PC-9 (cell line): ENCODE measurements at regions not wholly inside any gene's neighbourhood (a gene's known extent, or its start where the extent isn't known, plus 50 kb on each side); places are given as distances from the start of the nearest gene placed in this dataset.

Source experiments
- BruUV-seq: library from RNA; stranded (reverse); fragments of 400-500 nt; replicated peaks from 2 replicates; lab custom pipeline; 2021; lab: Mats Ljungman, UMichigan
- CTCF ChIA-PET: fragments of 300-600 bp; sonication (Branson Sonifier 250); formaldehyde crosslinking; loops from one replicate; lab custom pipeline; 2022; ENCODE audit warnings: antibody characterized with exemption; lab: Charles Lee
- POLR2A ChIA-PET: fragments of 300-600 bp; sonication (Branson Sonifier 250); formaldehyde crosslinking; loops from one replicate; lab custom pipeline; 2022; ENCODE audit warnings: antibody characterized with exemption; ENCODE audit not compliant: unreplicated experiment; lab: Charles Lee
- DNase-seq, 2 experiments: peaks; one replicate each; pipeline versions ENCODE4 v3.0.0 to v3.0.0-alpha.2; 2015 to 2022; ENCODE audit warnings: mixed read lengths in 1 of 2
- H2AFZ ChIP-seq: fragments of 200-600 bp; sonication (generic); 2 replicates; pipeline ENCODE4 v1.8.1; 2017; ENCODE audit warnings: antibody characterized with exemption
- H3F3A ChIP-seq: fragments of 200-600 bp; sonication (generic); 2 replicates; pipeline ENCODE4 v1.8.1; 2017; ENCODE audit warnings: antibody characterized with exemption, mild to moderate bottlenecking, low read depth; ENCODE audit not compliant: insufficient read depth
- H3K27ac ChIP-seq: fragments of 200-600 bp; sonication (generic); 2 replicates; pipeline ENCODE4 v1.6.1; 2016; ENCODE audit warnings: mixed run types
- H3K27me3 ChIP-seq: fragments of 200-600 bp; sonication (generic); 2 replicates; pipeline ENCODE4 v1.6.1; 2016; ENCODE audit warnings: low read depth, mixed run types; ENCODE audit not compliant: insufficient read depth
- H3K36me3 ChIP-seq: fragments of 200-600 bp; sonication (generic); 2 replicates; pipeline ENCODE4 v1.6.1; 2016; ENCODE audit warnings: low read depth, mixed run types
- H3K4me1 ChIP-seq: fragments of 200-600 bp; sonication (generic); replicated peaks from 2 replicates; pipeline ENCODE4 v1.6.1; 2016; ENCODE audit warnings: mixed run types; ENCODE audit not compliant: insufficient read depth
- H3K4me2 ChIP-seq: fragments of 200-600 bp; sonication (generic); 2 replicates; pipeline ENCODE4 v1.6.1; 2017; ENCODE audit warnings: mixed run types
- H3K4me3 ChIP-seq: fragments of 200-600 bp; sonication (generic); 2 replicates; pipeline ENCODE4 v1.6.1; 2016; ENCODE audit warnings: mixed run types
- H3K79me2 ChIP-seq: fragments of 200-600 bp; sonication (generic); 2 replicates; pipeline ENCODE4 v1.6.1; 2017; ENCODE audit warnings: low read depth, mixed run types
- H3K9me2 ChIP-seq: fragments of 200-600 bp; sonication (generic); 2 replicates; pipeline ENCODE4 v1.8.1; 2017; ENCODE audit warnings: mild to moderate bottlenecking; ENCODE audit not compliant: insufficient read depth
- H3K9me3 ChIP-seq: fragments of 200-600 bp; sonication (generic); 2 replicates; pipeline ENCODE4 v1.8.1; 2016; ENCODE audit warnings: low read depth; ENCODE audit not compliant: insufficient read depth
- H4K20me1 ChIP-seq: fragments of 200-600 bp; sonication (generic); 2 replicates; pipeline ENCODE4 v1.8.1; 2017; ENCODE audit not compliant: insufficient read depth
- EZH2 ChIP-seq: fragments of 200-600 bp; sonication (generic); IDR thresholded peaks from 2 replicates; pipeline ENCODE4 v1.8.0; 2017; ENCODE audit warnings: antibody characterized with exemption, low read depth
- intact Hi-C: fragments of 100-400 bp; cut with micrococcal nuclease; formaldehyde crosslinking; loops from one replicate; pipeline ENCODE4 v1.10.0; 2022; ENCODE audit not compliant: unreplicated experiment
- TF ChIP-seq, protein P1 (sequence below): fragments of 200-600 bp; sonication (generic); conservative IDR thresholded peaks from 2 replicates; pipeline ENCODE4 v1.6.1; 2017; ENCODE audit warnings: mixed run types, antibody characterized with exemption, mild to moderate bottlenecking, moderate library complexity

GRCh38 chr14:28141662-28142061, 624.9 kb upstream of the FOXG1 start:
- no peaks in the 10 kb centered on the region for H3K9me2 ChIP-seq
- no peaks in the 10 kb centered on the region for H3K27me3 ChIP-seq
- H2AFZ ChIP-seq: no peak overlapping the region
- H3K27ac ChIP-seq: no peak overlapping the region
- no TSS peak for BruUV-seq
- no peak overlapping the region for H3K4me2 ChIP-seq
- H3K4me1 ChIP-seq: no peaks in the 10 kb centered on the region
- TF ChIP-seq, protein P1, sequence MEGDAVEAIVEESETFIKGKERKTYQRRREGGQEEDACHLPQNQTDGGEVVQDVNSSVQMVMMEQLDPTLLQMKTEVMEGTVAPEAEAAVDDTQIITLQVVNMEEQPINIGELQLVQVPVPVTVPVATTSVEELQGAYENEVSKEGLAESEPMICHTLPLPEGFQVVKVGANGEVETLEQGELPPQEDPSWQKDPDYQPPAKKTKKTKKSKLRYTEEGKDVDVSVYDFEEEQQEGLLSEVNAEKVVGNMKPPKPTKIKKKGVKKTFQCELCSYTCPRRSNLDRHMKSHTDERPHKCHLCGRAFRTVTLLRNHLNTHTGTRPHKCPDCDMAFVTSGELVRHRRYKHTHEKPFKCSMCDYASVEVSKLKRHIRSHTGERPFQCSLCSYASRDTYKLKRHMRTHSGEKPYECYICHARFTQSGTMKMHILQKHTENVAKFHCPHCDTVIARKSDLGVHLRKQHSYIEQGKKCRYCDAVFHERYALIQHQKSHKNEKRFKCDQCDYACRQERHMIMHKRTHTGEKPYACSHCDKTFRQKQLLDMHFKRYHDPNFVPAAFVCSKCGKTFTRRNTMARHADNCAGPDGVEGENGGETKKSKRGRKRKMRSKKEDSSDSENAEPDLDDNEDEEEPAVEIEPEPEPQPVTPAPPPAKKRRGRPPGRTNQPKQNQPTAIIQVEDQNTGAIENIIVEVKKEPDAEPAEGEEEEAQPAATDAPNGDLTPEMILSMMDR: no peak
- no peak for TF ChIP-seq EZH2
- H3K79me2 ChIP-seq: no peaks in the 10 kb centered on the region
- no peak overlapping the region for H3K4me3 ChIP-seq
- CTCF ChIA-PET: no interaction called here
- no peaks in the 10 kb centered on the region for H4K20me1 ChIP-seq
- intact Hi-C loops: no loop called here
- no peaks in the 10 kb centered on the region for H3F3A ChIP-seq
- no peaks in the 10 kb centered on the region for H3K36me3 ChIP-seq
- POLR2A ChIA-PET: no interaction called here
- DNase-seq: no peak
- H3K9me3 ChIP-seq: no peaks in the 10 kb centered on the region

DNA sequence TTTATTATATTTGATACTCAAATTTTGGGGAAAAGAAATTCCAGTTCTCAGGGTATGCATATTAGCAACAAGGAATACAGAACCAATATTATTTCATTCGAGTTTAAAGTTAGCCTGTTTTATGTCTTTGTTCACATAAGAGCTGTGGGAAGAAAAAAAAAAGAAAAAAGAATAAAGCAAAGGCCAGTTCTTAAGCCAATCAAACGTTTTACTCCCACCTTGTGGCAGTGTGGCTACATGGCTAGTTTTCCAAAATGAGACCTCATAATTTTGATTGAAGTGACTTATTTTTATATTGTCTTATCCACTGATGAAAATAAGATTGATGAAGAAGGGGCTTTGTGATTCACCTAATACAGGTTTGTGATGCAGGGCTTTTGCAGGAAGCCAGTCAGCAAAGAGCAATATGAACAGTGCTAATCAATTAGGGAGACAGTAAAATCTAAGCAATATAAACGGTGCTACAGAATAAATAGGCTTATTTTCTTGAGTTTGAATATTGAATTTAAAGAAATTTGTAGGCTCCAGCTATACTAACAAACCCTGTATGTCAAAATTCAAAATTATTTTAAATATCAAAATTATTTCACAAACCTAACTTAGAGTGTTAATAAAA, 624.1 kb upstream of the FOXG1 start:
- POLR2A ChIA-PET: no interaction called here
- intact Hi-C loops: no loop called here
- DNase-seq: no peak

DNA sequence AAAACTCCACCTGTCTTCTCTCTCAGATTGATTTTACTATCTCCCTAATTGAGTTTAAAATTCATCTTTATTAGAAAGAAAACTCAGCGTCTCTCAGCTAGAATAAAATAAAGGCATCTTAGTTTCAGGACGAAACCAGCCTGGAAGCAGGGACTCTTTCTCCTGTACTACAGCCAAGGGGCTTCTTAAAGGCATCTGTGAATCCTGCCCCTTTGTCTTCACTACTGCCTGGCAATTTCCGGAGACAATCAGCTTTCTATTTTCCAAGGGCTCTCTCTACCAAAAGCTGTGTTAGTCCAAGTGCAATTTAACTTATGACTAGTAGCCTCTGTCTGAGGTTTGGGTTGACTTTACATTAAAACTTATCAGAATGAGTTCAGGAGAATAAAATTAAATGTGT, 623.3 kb upstream of the FOXG1 start:
- Histone ChIP-seq H2AFZ (no peak overlapping the region), H3K36me3 (no peaks in the 10 kb centered on the region), H3K9me3 (no peaks in the 10 kb centered on the region), H3K79me2 (no peaks in the 10 kb centered on the region), H3K4me2 (no peak overlapping the region), H3K27ac (no peak overlapping the region), H4K20me1 (no peaks in the 10 kb centered on the region), H3K27me3 (no peaks in the 10 kb centered on the region), H3K4me1 (no peaks in the 10 kb centered on the region), H3F3A (no peaks in the 10 kb centered on the region), H3K4me3 (no peak overlapping the region), H3K9me2 (no peaks in the 10 kb centered on the region)
- ChIA-PET CTCF (no interaction called here), POLR2A (no interaction called here)
- DNase-seq: no peak
- TF ChIP-seq, protein P1: no peak
- TF ChIP-seq EZH2: no peak
- BruUV-seq: no TSS peak
- intact Hi-C loops: no loop called here

More for the DNA sequence above, 624.1 kb upstream of the FOXG1 start:
- H3K27ac ChIP-seq: no peak overlapping the region
- no TSS peak for BruUV-seq
- H3K4me1 ChIP-seq: no peaks in the 10 kb centered on the region
- no peaks in the 10 kb centered on the region for H3K27me3 ChIP-seq
- no peak overlapping the region for H3K4me3 ChIP-seq
- no peak overlapping the region for H2AFZ ChIP-seq
- H3K9me2 ChIP-seq: no peaks in the 10 kb centered on the region
- H3F3A ChIP-seq: no peaks in the 10 kb centered on the region
- no peaks in the 10 kb centered on the region for H3K36me3 ChIP-seq
- no peaks in the 10 kb centered on the region for H4K20me1 ChIP-seq
- H3K79me2 ChIP-seq: no peaks in the 10 kb centered on the region
- CTCF ChIA-PET: no interaction called here
- H3K4me2 ChIP-seq: no peak overlapping the region
- no peak for TF ChIP-seq EZH2
- TF ChIP-seq, protein P1: 0 out of 2 replicates have a peak, but pooled peaks have one; percentile 28
- no peaks in the 10 kb centered on the region for H3K9me3 ChIP-seq
